OCI-LY7 (cell line): ENCODE measurements at regions not wholly inside any gene's neighbourhood (a gene's known extent, or its start where the extent isn't known, plus 50 kb on each side); places are given as distances from the start of the nearest gene placed in this dataset.

Experiments
- BruUV-seq: library from RNA; stranded (reverse); fragments of 400-500 nt; replicated peaks from 2 replicates; lab custom pipeline; 2021; lab: Mats Ljungman, UMichigan
- CTCF ChIA-PET: fragments of 300-600 bp; sonication (Branson Sonifier 250); formaldehyde crosslinking; loops from one replicate; lab custom pipeline; 2022; ENCODE audit warnings: antibody characterized with exemption; ENCODE audit not compliant: unreplicated experiment; lab: Charles Lee
- POLR2A ChIA-PET: fragments of 300-600 bp; sonication (Branson Sonifier 250); formaldehyde crosslinking; loops from one replicate; lab custom pipeline; 2022; ENCODE audit warnings: antibody characterized with exemption; lab: Charles Lee
- DNase-seq: peaks from one replicate; pipeline ENCODE4 v3.0.0-alpha.2; 2015; ENCODE audit warnings: low spot score
- H2AFZ ChIP-seq: fragments of 200-600 bp; sonication (generic), shearing (Covaris generic); 2 replicates; pipeline ENCODE4 v1.6.1; 2014; ENCODE audit warnings: mild to moderate bottlenecking, antibody characterized with exemption, low read length, moderate library complexity
- H3K27ac ChIP-seq: fragments of 200-600 bp; sonication (generic); 2 replicates; pipeline ENCODE4 v1.5.1; 2014; ENCODE audit warnings: mixed run types, low read depth, mild to moderate bottlenecking, moderate library complexity, low read length, inconsistent platforms; ENCODE audit not compliant: poor library complexity, severe bottlenecking
- H3K36me3 ChIP-seq: fragments of 200-600 bp; sonication (generic); 2 replicates; pipeline ENCODE4 v1.6.1; 2014; ENCODE audit warnings: mild to moderate bottlenecking, antibody characterized with exemption, low read length, moderate library complexity, mixed read lengths; ENCODE audit not compliant: insufficient read depth
- H3K4me1 ChIP-seq: fragments of 200-600 bp; sonication (generic); 2 replicates; pipeline ENCODE4 v1.5.1; 2014; ENCODE audit warnings: mild to moderate bottlenecking, low read length; ENCODE audit not compliant: insufficient read depth, poor library complexity, severe bottlenecking
- H3K4me2 ChIP-seq: fragments of 200-600 bp; sonication (generic); 2 replicates; pipeline ENCODE4 v1.6.1; 2014; ENCODE audit warnings: mild to moderate bottlenecking, low read length
- H3K4me3 ChIP-seq: fragments of 200-600 bp; sonication (generic); 2 replicates; pipeline ENCODE4 v1.5.1; 2014; ENCODE audit warnings: mild to moderate bottlenecking, low read depth, low read length; ENCODE audit not compliant: poor library complexity, severe bottlenecking
- H3K79me2 ChIP-seq: fragments of 200-600 bp; sonication (generic); 2 replicates; pipeline ENCODE4 v1.6.1; 2016; ENCODE audit warnings: low read depth, mild to moderate bottlenecking, low read length, moderate library complexity, mixed read lengths; ENCODE audit not compliant: insufficient read depth
- H3K9me2 ChIP-seq: fragments of 200-600 bp; sonication (generic); 2 replicates; pipeline ENCODE4 v1.6.1; 2016; ENCODE audit warnings: mild to moderate bottlenecking, low read length, mixed read lengths; ENCODE audit not compliant: insufficient read depth
- H3K9me3 ChIP-seq: fragments of 200-600 bp; sonication (generic); 2 replicates; pipeline ENCODE4 v1.6.1; 2014; ENCODE audit warnings: mild to moderate bottlenecking, mixed run types, low read length, mixed read lengths
- H4K20me1 ChIP-seq: fragments of 200-600 bp; sonication (generic); 2 replicates; pipeline ENCODE4 v1.6.1; 2014; ENCODE audit warnings: mild to moderate bottlenecking, antibody characterized with exemption, low read length, moderate library complexity, mixed read lengths; ENCODE audit not compliant: insufficient read depth
- EZH2phosphoT487 ChIP-seq: fragments of 200-600 bp; sonication (generic); IDR thresholded peaks from 2 replicates; pipeline ENCODE4 v1.6.1; 2018; ENCODE audit warnings: low read depth, borderline replicate concordance, mild to moderate bottlenecking, mixed run types, antibody characterized with exemption, low read length, moderate library complexity, mixed read lengths
- intact Hi-C: fragments of 100-400 bp; cut with micrococcal nuclease; formaldehyde crosslinking; loops from one replicate; pipeline ENCODE4 v1.10.0; 2022; ENCODE audit not compliant: unreplicated experiment
- TF ChIP-seq, protein P1 (sequence below): fragments of 200-600 bp; sonication (generic); conservative IDR thresholded peaks from 2 replicates; pipeline ENCODE4 v1.5.1; 2014; ENCODE audit warnings: mild to moderate bottlenecking, antibody characterized with exemption, low read length, moderate library complexity, mixed read lengths

DNA sequence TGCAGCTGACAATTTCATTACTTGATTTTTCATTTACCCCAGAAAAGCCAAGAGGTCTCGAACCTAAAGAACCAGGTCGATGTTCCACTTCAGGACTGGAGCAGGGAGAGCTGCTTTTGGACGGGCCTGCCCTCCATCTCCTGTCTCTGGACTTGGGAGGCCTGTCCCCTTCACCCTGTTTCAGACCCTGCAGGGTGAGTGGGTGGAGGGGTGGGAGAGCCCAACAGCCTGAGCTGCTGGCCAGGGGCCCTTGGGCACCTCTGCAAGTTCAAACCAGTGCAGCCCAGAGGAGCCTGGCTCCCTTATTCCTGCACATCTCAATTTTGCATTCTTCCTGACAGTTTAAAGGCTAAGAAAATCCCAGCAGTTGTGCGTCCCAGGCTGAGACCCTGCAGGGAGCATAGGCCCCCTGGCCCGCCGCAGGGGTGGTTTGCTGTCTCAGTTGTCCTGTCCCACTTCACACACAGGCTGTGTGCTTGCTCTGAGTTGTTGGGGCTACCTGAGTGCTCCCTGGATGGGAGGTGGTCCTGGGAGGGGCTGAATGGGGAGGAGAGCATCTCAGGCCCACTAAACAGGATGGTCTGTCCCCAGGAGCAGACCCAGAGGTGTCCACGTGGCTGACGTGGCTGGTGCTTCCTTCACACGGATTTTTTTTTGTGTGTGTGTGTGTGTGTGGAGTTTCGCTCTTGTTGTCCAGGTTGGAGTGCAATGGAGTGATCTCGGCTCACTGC, 443.7 kb downstream of the PTPRU start:
- no peaks in the 10 kb centered on the region for H3K4me1 ChIP-seq
- H3K27ac ChIP-seq = no peak overlapping the region
- H3K79me2 ChIP-seq = no peaks in the 10 kb centered on the region
- no TSS peak for BruUV-seq
- intact Hi-C loops = no loop called here
- CTCF ChIA-PET = no interaction called here
- POLR2A ChIA-PET = no interaction called here
- H3K4me2 ChIP-seq = no peak overlapping the region
- H3K9me2 ChIP-seq = no peaks in the 10 kb centered on the region
- no peak overlapping the region for H3K4me3 ChIP-seq
- H2AFZ ChIP-seq = no peak overlapping the region
- DNase-seq = no peak
- H4K20me1 ChIP-seq = no peaks in the 10 kb centered on the region
- TF ChIP-seq, protein P1, sequence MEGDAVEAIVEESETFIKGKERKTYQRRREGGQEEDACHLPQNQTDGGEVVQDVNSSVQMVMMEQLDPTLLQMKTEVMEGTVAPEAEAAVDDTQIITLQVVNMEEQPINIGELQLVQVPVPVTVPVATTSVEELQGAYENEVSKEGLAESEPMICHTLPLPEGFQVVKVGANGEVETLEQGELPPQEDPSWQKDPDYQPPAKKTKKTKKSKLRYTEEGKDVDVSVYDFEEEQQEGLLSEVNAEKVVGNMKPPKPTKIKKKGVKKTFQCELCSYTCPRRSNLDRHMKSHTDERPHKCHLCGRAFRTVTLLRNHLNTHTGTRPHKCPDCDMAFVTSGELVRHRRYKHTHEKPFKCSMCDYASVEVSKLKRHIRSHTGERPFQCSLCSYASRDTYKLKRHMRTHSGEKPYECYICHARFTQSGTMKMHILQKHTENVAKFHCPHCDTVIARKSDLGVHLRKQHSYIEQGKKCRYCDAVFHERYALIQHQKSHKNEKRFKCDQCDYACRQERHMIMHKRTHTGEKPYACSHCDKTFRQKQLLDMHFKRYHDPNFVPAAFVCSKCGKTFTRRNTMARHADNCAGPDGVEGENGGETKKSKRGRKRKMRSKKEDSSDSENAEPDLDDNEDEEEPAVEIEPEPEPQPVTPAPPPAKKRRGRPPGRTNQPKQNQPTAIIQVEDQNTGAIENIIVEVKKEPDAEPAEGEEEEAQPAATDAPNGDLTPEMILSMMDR = no peak
- TF ChIP-seq EZH2phosphoT487 = no peak
- H3K36me3 ChIP-seq = no peaks in the 10 kb centered on the region
- no peaks in the 10 kb centered on the region for H3K9me3 ChIP-seq

DNA sequence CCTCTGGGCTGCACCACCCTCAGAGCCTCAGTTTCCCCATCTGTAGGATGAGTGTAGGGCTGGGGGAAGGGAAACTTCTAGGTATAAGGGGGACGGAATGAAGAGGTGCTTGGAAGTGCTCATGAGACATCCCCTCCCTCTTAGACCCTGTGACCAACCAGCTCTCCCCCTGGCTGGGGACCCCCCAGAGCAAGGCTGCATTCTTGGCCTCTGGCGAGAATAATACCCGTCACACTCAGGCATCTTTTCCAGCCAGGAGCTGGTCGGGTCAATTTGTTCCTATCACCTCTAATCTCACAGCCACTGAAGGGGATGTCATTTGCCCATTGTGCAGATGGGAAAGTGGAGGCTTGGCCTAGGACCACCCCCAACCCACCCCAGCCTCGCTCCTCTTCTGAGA, 443.0 kb downstream of the PTPRU start:
- Histone ChIP-seq H3K9me2 (no peaks in the 10 kb centered on the region), H2AFZ (no peak overlapping the region), H3K79me2 (no peaks in the 10 kb centered on the region), H3K4me3 (no peak overlapping the region), H3K4me1 (no peaks in the 10 kb centered on the region), H4K20me1 (no peaks in the 10 kb centered on the region), H3K9me3 (no peaks in the 10 kb centered on the region), H3K36me3 (no peaks in the 10 kb centered on the region), H3K4me2 (no peak overlapping the region), H3K27ac (no peak overlapping the region)
- TF ChIP-seq, protein P1 = no peak
- no peak for TF ChIP-seq EZH2phosphoT487
- ChIA-PET CTCF (no interaction called here), POLR2A (no interaction called here)
- no TSS peak for BruUV-seq
- no peak for DNase-seq
- intact Hi-C loops = no loop called here
